ENCODE measurements at regions not wholly inside any gene's neighbourhood (a gene's known extent, or its start where the extent isn't known, plus 50 kb on each side); places are given as distances from the start of the nearest gene placed in this dataset.

GRCh38 chr3:95514260-95514659 is 1300.1 kb upstream of the EPHA6 start:
- Histone ChIP-seq H3K9me3 (ENCODE audit: control insufficient read depth in 1 of 2, insufficient read depth in 1 of 2, low read depth in 1 of 2, low read length in 2 of 2) (peaks cover 19 to 21% of the 10 kb centered on the region in 2 experiments; a peak in 3 of 4 replicates), H2AFZ (ENCODE audit: low read depth, low read length, poor library complexity, severe bottlenecking) (no peak overlapping the region), H4K20me1 (ENCODE audit: insufficient read depth) (no peaks in the 10 kb centered on the region), H3K4me2 (ENCODE audit: low read length) (no peak overlapping the region), H3K9ac (ENCODE audit: low read length) (no peak overlapping the region), H3K4me3 (replicated peaks in 1 of 2; ENCODE audit: low read depth in 1 of 2, low read length in 2 of 2) (no peak overlapping the region), H3K9me2 (ENCODE audit: insufficient read depth) (no peaks in the 10 kb centered on the region), H3K27me3 (ENCODE audit: insufficient read depth, low read length) (no peaks in the 10 kb centered on the region), H3K4me1 (ENCODE audit: control insufficient read depth in 1 of 2, insufficient read depth in 2 of 2, low read length in 2 of 2) (no peaks in the 10 kb centered on the region), H3K36me3 (ENCODE audit: control insufficient read depth in 1 of 2, insufficient read depth in 2 of 2, low read length in 2 of 2) (no peaks in the 10 kb centered on the region), H3K27ac (ENCODE audit: low read depth, low read length) (no peak overlapping the region), H3K79me2 (ENCODE audit: insufficient read depth, low read length) (no peaks in the 10 kb centered on the region)
- no TSS peak for BruUV-seq (replicated peaks)
- CTCF ChIA-PET, result no interaction called here
- intact Hi-C loops (cut with micrococcal nuclease), result no loop called here
- POLR2A ChIA-PET, result no interaction called here
- ATAC-seq, result no peak
- TF ChIP-seq SP1 (IDR thresholded peaks at IDR 0.05; ENCODE audit: low read depth), result no peak
- TF ChIP-seq CTCF (IDR thresholded peaks at IDR 0.05 in 2 of 3, conservative IDR thresholded peaks at IDR 0.05 in 1 of 3; ENCODE audit: borderline replicate concordance in 1 of 3, insufficient read depth in 1 of 3, low read depth in 2 of 3, low read length in 2 of 3), result no peak
- TF ChIP-seq TCF7L2 (IDR thresholded peaks at IDR 0.05; ENCODE audit: borderline replicate concordance, extremely low read depth, insufficient read depth, insufficient read length), result no peak
- TF ChIP-seq SIN3A (IDR thresholded peaks at IDR 0.05; ENCODE audit: low read depth), result no peak
- TF ChIP-seq POLR2A (IDR thresholded peaks at IDR 0.05; ENCODE audit: borderline replicate concordance, extremely low read depth, insufficient read depth, insufficient read length), result no peak
- TF ChIP-seq FOSL1 (IDR thresholded peaks at IDR 0.05; ENCODE audit: low read depth), result no peak
- no peak for TF ChIP-seq YY1 (IDR thresholded peaks at IDR 0.05; ENCODE audit: extremely low read depth, insufficient replicate concordance, low read depth, low read length)
- no peak for TF ChIP-seq ZNF274 (IDR thresholded peaks at IDR 0.05; ENCODE audit: low read depth, low read length)
- no peak for TF ChIP-seq SRF (IDR thresholded peaks at IDR 0.05; ENCODE audit: low read depth)
- no peak for TF ChIP-seq POLR2AphosphoS5 (IDR thresholded peaks at IDR 0.05; ENCODE audit: low read depth, low read length)
- no peak for TF ChIP-seq MAX (IDR thresholded peaks at IDR 0.05)
- no peak for TF ChIP-seq ZFX (IDR thresholded peaks at IDR 0.05)
- no peak for TF ChIP-seq EGR1 (IDR thresholded peaks at IDR 0.05; ENCODE audit: low read depth)
- TF ChIP-seq RAD21 (IDR thresholded peaks at IDR 0.05; ENCODE audit: low read depth), result no peak
- no peak for DNase-seq (ENCODE audit: low read depth, low spot score)
- RAD21 ChIA-PET (ENCODE audit: low non-redundant PET in 1 of 2, low total read pairs in 2 of 2, uncharacterized antibody in 2 of 2, unreplicated experiment in 2 of 2), result no interaction called here
